GM12892 (cell line): ENCODE measurements at regions not wholly inside any gene's neighbourhood (a gene's known extent, or its start where the extent isn't known, plus 50 kb on each side); places are given as distances from the start of the nearest gene placed in this dataset.

Experiments
- DNase-seq: peaks from one replicate; pipeline ENCODE4 v3.0.0; 2011; ENCODE audit not compliant: insufficient read length
- FAIRE-seq: peaks from 2 replicates; lab custom pipeline; 2011; peaks lifted over from hg19 to GRCh38; lab: Jason Lieb, UNC
- POLR2A ChIP-seq: IDR thresholded peaks from 2 replicates; pipeline ENCODE4 v1.6.1; 2011; ENCODE audit warnings: low read depth, low read length, control low read depth
- POLR2AphosphoS5 ChIP-seq: IDR thresholded peaks from 2 replicates; pipeline ENCODE4 v1.6.1; 2011; ENCODE audit warnings: low read depth, low read length, control low read depth
- TAF1 ChIP-seq: IDR thresholded peaks from 2 replicates; pipeline ENCODE4 v1.6.1; 2011; ENCODE audit warnings: low read depth, mild to moderate bottlenecking, control low read depth, low read length, borderline replicate concordance

- no peak for FAIRE-seq
- DNase-seq: no peak
- TF ChIP-seq POLR2AphosphoS5 (no peak), TAF1 (no peak)
These were observed 386.4 kb downstream of the BCL11A start for GRCh38 chr2:60167089-60167488.

GRCh38 chr2:60163691-60164090 lies 389.8 kb downstream of the BCL11A start:
- TF ChIP-seq POLR2A (no peak), POLR2AphosphoS5 (no peak), TAF1 (no peak)
- FAIRE-seq (no peak), DNase-seq (no peak)

GRCh38 chr2:60159519-60159918 lies 393.9 kb downstream of the BCL11A start:
- DNase-seq: no peak
- TF ChIP-seq POLR2A (no peak), POLR2AphosphoS5 (no peak), TAF1 (no peak)
- FAIRE-seq: no peak

- peak; percentile 80 for FAIRE-seq
- DNase-seq: no peak
- TF ChIP-seq POLR2AphosphoS5 (no peak), TAF1 (no peak), POLR2A (no peak)
These were observed 395.2 kb downstream of the BCL11A start for GRCh38 chr2:60158262-60158661.

- no peak for TF ChIP-seq POLR2AphosphoS5
- no peak for TF ChIP-seq TAF1
- DNase-seq (no peak), FAIRE-seq (no peak)
These were observed 396.2 kb downstream of the BCL11A start for GRCh38 chr2:60157283-60157682.

GRCh38 chr2:60154142-60154541 lies 399.3 kb downstream of the BCL11A start:
- DNase-seq: no peak
- FAIRE-seq: no peak
- TF ChIP-seq POLR2A (no peak), TAF1 (no peak), POLR2AphosphoS5 (no peak)

GRCh38 chr2:60152226-60152833 lies 401.1 kb downstream of the BCL11A start:
- no peak for TF ChIP-seq POLR2A
- TF ChIP-seq POLR2AphosphoS5: no peak
- no peak for TF ChIP-seq TAF1
- peak; percentile 76 for FAIRE-seq

GRCh38 chr2:60149176-60149575 lies 404.3 kb downstream of the BCL11A start:
- TF ChIP-seq TAF1 (no peak), POLR2AphosphoS5 (no peak), POLR2A (no peak)
- no peak for FAIRE-seq
- DNase-seq: no peak

More at GRCh38 chr2:60152226-60152833, 401.1 kb downstream of the BCL11A start:
- no peak for DNase-seq

GRCh38 chr2:60148716-60149115 lies 404.7 kb downstream of the BCL11A start:
- DNase-seq (no peak), FAIRE-seq (peak; percentile 91)
- TF ChIP-seq TAF1 (no peak), POLR2A (no peak), POLR2AphosphoS5 (no peak)

- DNase-seq (no peak), FAIRE-seq (no peak)
- no peak for TF ChIP-seq POLR2AphosphoS5
- TF ChIP-seq TAF1: no peak
- no peak for TF ChIP-seq POLR2A
These were observed 413.3 kb downstream of the BCL11A start for GRCh38 chr2:60140185-60140584.

GRCh38 chr2:60136913-60137312 lies 416.5 kb downstream of the BCL11A start:
- no peak for TF ChIP-seq POLR2A
- no peak for TF ChIP-seq POLR2AphosphoS5
- no peak for TF ChIP-seq TAF1
- no peak for DNase-seq
- FAIRE-seq: no peak

- FAIRE-seq: no peak
- DNase-seq: no peak
- TF ChIP-seq POLR2AphosphoS5 (no peak), TAF1 (no peak), POLR2A (no peak)
These were observed 426.3 kb downstream of the BCL11A start for GRCh38 chr2:60127191-60127590.
